GM23248 (cell line): ENCODE measurements at regions not wholly inside any gene's neighbourhood (a gene's known extent, or its start where the extent isn't known, plus 50 kb on each side); places are given as distances from the start of the nearest gene placed in this dataset.
"Not testable (repeated sequence)": the region's sequence is repeated elsewhere in the genome, so short reads cannot be mapped to it uniquely, and the experiment has no call there.

Experiments
- DNase-seq: peaks from one replicate; pipeline ENCODE4 v3.0.0-alpha.2; 2015
- H2AFZ ChIP-seq: fragments of 200-600 bp; sonication (generic); 2 replicates; pipeline ENCODE4 v1.6.1; 2016; ENCODE audit warnings: antibody characterized with exemption
- H3F3A ChIP-seq: fragments of 200-600 bp; sonication (generic); 2 replicates; pipeline ENCODE4 v1.6.1; 2016; ENCODE audit warnings: mild to moderate bottlenecking, antibody characterized with exemption, mixed run types; ENCODE audit not compliant: insufficient read depth
- H3K27ac ChIP-seq: fragments of 200-600 bp; sonication (generic); 2 replicates; pipeline ENCODE4 v1.5.1; 2016; ENCODE audit warnings: mild to moderate bottlenecking
- H3K27me3 ChIP-seq: fragments of 200-600 bp; sonication (generic); replicated peaks from 2 replicates; pipeline ENCODE4 v1.6.1; 2016; ENCODE audit warnings: mild to moderate bottlenecking; ENCODE audit not compliant: insufficient read depth
- H3K36me3 ChIP-seq: fragments of 200-600 bp; sonication (generic); 2 replicates; pipeline ENCODE4 v1.6.1; 2016; ENCODE audit warnings: low read depth, mild to moderate bottlenecking
- H3K4me1 ChIP-seq: fragments of 200-600 bp; sonication (generic); 2 replicates; pipeline ENCODE4 v1.6.1; 2016; ENCODE audit warnings: mild to moderate bottlenecking; ENCODE audit not compliant: insufficient read depth
- H3K4me2 ChIP-seq: fragments of 200-600 bp; sonication (generic); one replicate; pipeline ENCODE4 v1.6.1; 2016; ENCODE audit warnings: mild to moderate bottlenecking; ENCODE audit not compliant: unreplicated experiment
- H3K4me3 ChIP-seq: fragments of 200-600 bp; sonication (generic); 2 replicates; pipeline ENCODE4 v1.5.1; 2016; ENCODE audit warnings: mild to moderate bottlenecking
- H3K79me2 ChIP-seq: fragments of 200-600 bp; sonication (generic); 2 replicates; pipeline ENCODE4 v1.6.1; 2016; ENCODE audit warnings: mild to moderate bottlenecking; ENCODE audit not compliant: insufficient read depth
- H3K9ac ChIP-seq: fragments of 200-600 bp; sonication (generic); 2 replicates; pipeline ENCODE4 v1.6.1; 2016; ENCODE audit warnings: mild to moderate bottlenecking
- H3K9me2 ChIP-seq: fragments of 200-600 bp; sonication (generic); 2 replicates; pipeline ENCODE4 v1.6.1; 2016; ENCODE audit warnings: mixed run types, mild to moderate bottlenecking, moderate library complexity; ENCODE audit not compliant: insufficient read depth
- H3K9me3 ChIP-seq: fragments of 200-600 bp; sonication (generic); one replicate; pipeline ENCODE4 v1.6.1; 2017; ENCODE audit warnings: low read depth
- H4K20me1 ChIP-seq: fragments of 200-600 bp; sonication (generic); 2 replicates; pipeline ENCODE4 v1.6.0; 2016; ENCODE audit not compliant: insufficient read depth
- EZH2 ChIP-seq: fragments of 200-600 bp; sonication (generic); IDR thresholded peaks from 2 replicates; pipeline ENCODE4 v1.6.1; 2018; ENCODE audit warnings: antibody characterized with exemption, mild to moderate bottlenecking; ENCODE audit not compliant: insufficient read depth, poor library complexity, severe bottlenecking
- EZH2phosphoT487 ChIP-seq: fragments of 200-600 bp; sonication (generic); IDR thresholded peaks from 2 replicates; pipeline ENCODE4 v1.6.1; 2018; ENCODE audit warnings: antibody characterized with exemption, moderate library complexity, mild to moderate bottlenecking, low read depth; ENCODE audit not compliant: insufficient read depth
- WGBS, 2 experiments: methylation state at CpG; one replicate each; pipeline ENCODE4 v1.1.6; 2015 to 2017; ENCODE audit warnings: low lambda C conversion rate in 2 of 2, low coverage in 1 of 2; ENCODE audit errors: missing lambda C conversion rate in 2 of 2; 5-methylcytosine and 5-hydroxymethylcytosine counted together
- in situ Hi-C: fragments of 300-500 bp; cut with MboI; formaldehyde crosslinking; loops from 2 replicates; pipeline ENCODE4 v1.15.0; 2020

GRCh38 chr13:58369936-58370335 is 738.4 kb downstream of the PCDH17 start:
- Histone ChIP-seq H3K27ac (no peak overlapping the region), H3K4me3 (no peak overlapping the region), H2AFZ (no peak overlapping the region), H3F3A (no peaks in the 10 kb centered on the region), H3K27me3 (no peaks in the 10 kb centered on the region), H3K36me3 (no peaks in the 10 kb centered on the region), H4K20me1 (no peaks in the 10 kb centered on the region), H3K9ac (no peak overlapping the region), H3K4me2 (no peak overlapping the region), H3K4me1 (no peaks in the 10 kb centered on the region), H3K9me2 (no peaks in the 10 kb centered on the region), H3K9me3 (peaks cover 3% of the 10 kb centered on the region), H3K79me2 (no peaks in the 10 kb centered on the region)
- in situ Hi-C loops: no loop called here
- TF ChIP-seq EZH2phosphoT487 (no peak), EZH2 (no peak)
- no peak for DNase-seq
- 14 to 17% methylated on average over 5 of the region's 5 CpGs for WGBS, 2 experiments

GRCh38 chr13:58376349-58376748 is 744.8 kb downstream of the PCDH17 start:
- no peaks in the 10 kb centered on the region for H3K4me1 ChIP-seq
- no peak for DNase-seq
- H3K9me3 ChIP-seq: peaks cover 7% of the 10 kb centered on the region
- H3K27ac ChIP-seq: no peak overlapping the region
- no peaks in the 10 kb centered on the region for H4K20me1 ChIP-seq
- no peak overlapping the region for H2AFZ ChIP-seq
- in situ Hi-C loops: no loop called here
- 2 to 9% methylated on average over 1 of the region's 1 CpG for WGBS, 2 experiments
- H3F3A ChIP-seq: no peaks in the 10 kb centered on the region
- no peak overlapping the region for H3K4me3 ChIP-seq
- TF ChIP-seq EZH2phosphoT487 (no peak), EZH2 (no peak)
- H3K9me2 ChIP-seq: no peaks in the 10 kb centered on the region
- no peaks in the 10 kb centered on the region for H3K79me2 ChIP-seq
- no peaks in the 10 kb centered on the region for H3K27me3 ChIP-seq
- no peak overlapping the region for H3K4me2 ChIP-seq
- H3K9ac ChIP-seq: no peak overlapping the region
- no peaks in the 10 kb centered on the region for H3K36me3 ChIP-seq

- WGBS, 2 experiments: 8 to 13% methylated on average over 5 of the region's 5 CpGs
- Histone ChIP-seq H3K27ac (no peak overlapping the region), H3F3A (no peaks in the 10 kb centered on the region), H3K9ac (no peak overlapping the region), H4K20me1 (no peaks in the 10 kb centered on the region), H3K4me3 (no peak overlapping the region), H3K9me3 (peaks cover 7% of the 10 kb centered on the region), H3K4me1 (no peaks in the 10 kb centered on the region), H3K79me2 (no peaks in the 10 kb centered on the region), H2AFZ (no peak overlapping the region), H3K4me2 (no peak overlapping the region), H3K27me3 (no peaks in the 10 kb centered on the region), H3K9me2 (no peaks in the 10 kb centered on the region), H3K36me3 (no peaks in the 10 kb centered on the region)
- in situ Hi-C loops: no loop called here
- TF ChIP-seq EZH2phosphoT487: no peak
- TF ChIP-seq EZH2: no peak
- DNase-seq: no peak
These were observed 745.2 kb downstream of the PCDH17 start for GRCh38 chr13:58376775-58377174.

GRCh38 chr13:58379221-58379620 is 747.7 kb downstream of the PCDH17 start:
- peaks cover 7% of the 10 kb centered on the region for H3K9me3 ChIP-seq
- H3K79me2 ChIP-seq: no peaks in the 10 kb centered on the region
- no peak overlapping the region for H2AFZ ChIP-seq
- WGBS, 2 experiments: 11 to 17% methylated on average over 1 of the region's 1 CpG
- TF ChIP-seq EZH2 (no peak), EZH2phosphoT487 (no peak)
- no peaks in the 10 kb centered on the region for H3K4me1 ChIP-seq
- no peak overlapping the region for H3K4me2 ChIP-seq
- no peaks in the 10 kb centered on the region for H4K20me1 ChIP-seq
- H3K36me3 ChIP-seq: no peaks in the 10 kb centered on the region
- no peaks in the 10 kb centered on the region for H3K27me3 ChIP-seq
- no peak overlapping the region for H3K27ac ChIP-seq
- no peak overlapping the region for H3K4me3 ChIP-seq
- no peak for DNase-seq
- no peaks in the 10 kb centered on the region for H3K9me2 ChIP-seq
- no peak overlapping the region for H3K9ac ChIP-seq
- in situ Hi-C loops: no loop called here
- H3F3A ChIP-seq: no peaks in the 10 kb centered on the region

GRCh38 chr13:58385336-58385735 is 753.8 kb downstream of the PCDH17 start:
- not testable (repeated sequence) for DNase-seq, H2AFZ ChIP-seq
- WGBS, 2 experiments: 57 to 59% methylated on average over 18 of the region's 18 CpGs

More at GRCh38 chr13:58385336-58385735, 753.8 kb downstream of the PCDH17 start:
- H3K4me1 ChIP-seq, in situ Hi-C loops, H3K4me3 ChIP-seq, H3F3A ChIP-seq, H3K36me3 ChIP-seq, H3K9me2 ChIP-seq, H4K20me1 ChIP-seq, H3K79me2 ChIP-seq, H3K9me3 ChIP-seq, H3K4me2 ChIP-seq, H3K27ac ChIP-seq, H3K27me3 ChIP-seq, H3K9ac ChIP-seq: not testable (repeated sequence)
